K562 (cell line): ENCODE measurements at regions not wholly inside any gene's neighbourhood (a gene's known extent, or its start where the extent isn't known, plus 50 kb on each side); places are given as distances from the start of the nearest gene placed in this dataset.

Experiments
- ATAC-seq: fragments of 200-7000 bp; cut with Tn5 transposase; 3 replicates; pipeline ENCODE4 v1.9.1; 2020; ENCODE audit warnings: moderate library complexity
- BruUV-seq: library from RNA; stranded (reverse); fragments of 400-500 nt; replicated peaks from 2 replicates; lab custom pipeline; 2021; lab: Mats Ljungman, UMichigan
- CTCF ChIA-PET: fragments of 300-600 bp; formaldehyde crosslinking; extraction: SDS; loops from one replicate; lab custom pipeline; 2021; ENCODE audit warnings: low intra/inter-chr PET ratio; lab: Yijun Ruan, JAX
- POLR2A ChIA-PET: fragments of 300-600, 350-650 bp; sonication (Branson Sonifier 250); formaldehyde crosslinking; extraction: SDS; loops from one replicate; lab custom pipeline; 2021; ENCODE audit warnings: antibody characterized with exemption, inconsistent platforms; lab: Yijun Ruan, JAX
- DNase-seq, 4 experiments: peaks; one replicate each; pipeline versions ENCODE4 v3.0.0 to v3.0.0-alpha.2; 2011 to 2018; ENCODE audit warnings: low spot score in 3 of 4, mixed read lengths in 3 of 4; ENCODE audit errors: extremely low read depth in 1 of 4
- FAIRE-seq: peaks from 2 replicates; lab custom pipeline; 2011; peaks lifted over from hg19 to GRCh38; lab: Jason Lieb, UNC
- H2AFZ ChIP-seq: 2 replicates; pipeline ENCODE4 v1.6.0; 2011; ENCODE audit warnings: low read depth, low read length, control low read depth, inconsistent platforms
- H3K27ac ChIP-seq: fragments of 200-600 bp; 3 replicates; pipeline ENCODE4 v1.8.0; 2011; ENCODE audit warnings: low read depth, mild to moderate bottlenecking, control low read depth, inconsistent platforms, low read length, moderate library complexity, mixed read lengths; ENCODE audit errors: extremely low read depth
- H3K27me3 ChIP-seq, 2 experiments: fragments of 300-600 bp in 1 of 2; 2 replicates in 1 of 2; 3 replicates in 1 of 2; pipeline versions ENCODE4 v1.6.0 to v1.8.0; 2011; ENCODE audit warnings: inconsistent platforms in 2 of 2, low read length in 2 of 2, mild to moderate bottlenecking in 1 of 2, mixed read lengths in 1 of 2, moderate library complexity in 1 of 2; ENCODE audit not compliant: control insufficient read depth in 2 of 2, insufficient read depth in 2 of 2
- H3K36me3 ChIP-seq: fragments of 300-600 bp; 3 replicates; pipeline ENCODE4 v1.8.0; 2011; ENCODE audit warnings: mild to moderate bottlenecking, low read length, inconsistent platforms; ENCODE audit not compliant: control insufficient read depth, insufficient read depth
- H3K4me1 ChIP-seq, 2 experiments: fragments of 200-600 bp in 1 of 2; replicated peaks in 1 of 2; 2 replicates in 1 of 2; 3 replicates in 1 of 2; pipeline versions ENCODE4 v1.5.1 to v1.8.0; 2011; ENCODE audit warnings: inconsistent platforms in 2 of 2, low read length in 2 of 2, mild to moderate bottlenecking in 1 of 2, mixed read lengths in 1 of 2, moderate library complexity in 1 of 2; ENCODE audit not compliant: control insufficient read depth in 2 of 2, insufficient read depth in 2 of 2
- H3K4me2 ChIP-seq: 2 replicates; pipeline ENCODE4 v1.6.1; 2011; ENCODE audit warnings: low read length, control low read depth, inconsistent platforms, mixed read lengths; ENCODE audit not compliant: insufficient read depth
- H3K4me3 ChIP-seq: fragments of 200-600 bp; sonication (generic), shearing (Covaris generic); 2 replicates; pipeline ENCODE4 v1.5.1; 2016; ENCODE audit warnings: control low read depth, inconsistent platforms
- H3K79me2 ChIP-seq: fragments of 200-600 bp; 3 replicates; pipeline ENCODE4 v1.8.0; 2011; ENCODE audit warnings: low read length, inconsistent platforms; ENCODE audit not compliant: control insufficient read depth, insufficient read depth
- H3K9ac ChIP-seq, 2 experiments: 2 replicates each; pipeline versions ENCODE4 v1.6.0 to v1.6.1; 2011; ENCODE audit warnings: low read depth in 2 of 2, low read length in 2 of 2, control low read depth in 1 of 2, inconsistent platforms in 1 of 2, mild to moderate bottlenecking in 1 of 2, mixed read lengths in 1 of 2; ENCODE audit not compliant: insufficient read depth in 1 of 2
- H3K9me1 ChIP-seq: one replicate; pipeline ENCODE4 v1.6.0; 2011; ENCODE audit warnings: inconsistent platforms, mild to moderate bottlenecking, low read length, moderate library complexity; ENCODE audit not compliant: control insufficient read depth, insufficient read depth
- H3K9me3 ChIP-seq: replicated peaks from 2 replicates; pipeline ENCODE4 v1.5.1; 2011; ENCODE audit warnings: low read depth, low read length, inconsistent platforms; ENCODE audit not compliant: control insufficient read depth, insufficient read depth
- H4K20me1 ChIP-seq: replicated peaks from 2 replicates; pipeline ENCODE4 v1.6.1; 2011; ENCODE audit warnings: low read length, inconsistent platforms, mixed read lengths; ENCODE audit not compliant: control insufficient read depth, insufficient read depth
- ETS2 ChIP-seq: IDR thresholded peaks from 2 replicates; pipeline ENCODE4 v1.6.1; 2016; ENCODE audit warnings: borderline replicate concordance, missing genetic modification characterization, mild to moderate bottlenecking, moderate library complexity, missing compliant biosample characterization; ENCODE audit not compliant: poor library complexity, severe bottlenecking
- MAFF ChIP-seq: IDR thresholded peaks from 2 replicates; pipeline ENCODE4 v1.6.1; 2012; ENCODE audit warnings: low read length, improper control_type of control experiment
- PREB ChIP-seq: sonication (generic); formaldehyde crosslinking; IDR thresholded peaks from 2 replicates; pipeline ENCODE4 v1.8.1; 2023; ENCODE audit warnings: mild to moderate bottlenecking, missing genetic modification reagents
- PYGO2 ChIP-seq: fragments of 450-650 bp; IDR thresholded peaks from 2 replicates; pipeline ENCODE4 v1.6.1; 2016; ENCODE audit warnings: mild to moderate bottlenecking, missing genetic modification characterization, moderate library complexity, missing compliant biosample characterization
- RBM17 ChIP-seq: fragments of 200-400 bp; formaldehyde crosslinking; IDR thresholded peaks from 2 replicates; pipeline ENCODE4 v1.6.1; 2017; ENCODE audit warnings: low read depth, mild to moderate bottlenecking, low read length, borderline replicate concordance
- RFX1 ChIP-seq: fragments of 450-650 bp; IDR thresholded peaks from 2 replicates; pipeline ENCODE4 v1.6.1; 2016; ENCODE audit warnings: mild to moderate bottlenecking, moderate library complexity
- ZNF253 ChIP-seq: fragments of 250-450 bp; sonication (Bioruptor Pico); conservative IDR thresholded peaks from 2 replicates; pipeline ENCODE4 v1.6.1; 2021; ENCODE audit warnings: mild to moderate bottlenecking
- ZNF274 ChIP-seq: IDR thresholded peaks from 2 replicates; pipeline ENCODE4 v1.6.1; 2011; ENCODE audit warnings: low read depth, mild to moderate bottlenecking, low read length, moderate library complexity, borderline replicate concordance
- WGBS: fragments of 100-300 bp; shearing (Covaris generic); methylation state at CpG from one replicate; pipeline ENCODE4 v1.1.6; 2016; ENCODE audit warnings: low coverage, mixed read lengths; ENCODE audit not compliant: insufficient coverage; ENCODE audit errors: missing lambda C conversion rate; 5-methylcytosine and 5-hydroxymethylcytosine counted together
- in situ Hi-C: fragments of 300-500 bp; cut with MboI; formaldehyde crosslinking; loops from 4 replicates; pipeline ENCODE4 v1.15.0; 2018; ENCODE audit warnings: inconsistent platforms, mixed read lengths
- intact Hi-C: fragments of 100-400 bp; cut with micrococcal nuclease; formaldehyde crosslinking; loops from 2 replicates; pipeline ENCODE4 v1.14.2; 2022
- TF ChIP-seq, protein P1 (sequence below): sonication (generic); formaldehyde crosslinking; IDR thresholded peaks from 2 replicates; pipeline ENCODE4 v1.8.1; 2023; ENCODE audit warnings: mild to moderate bottlenecking, missing genetic modification reagents

GRCh38 chr4:96293806-96294205 lies 453.9 kb downstream of the PDHA2 start:
- intact Hi-C loops: no loop called here

DNA sequence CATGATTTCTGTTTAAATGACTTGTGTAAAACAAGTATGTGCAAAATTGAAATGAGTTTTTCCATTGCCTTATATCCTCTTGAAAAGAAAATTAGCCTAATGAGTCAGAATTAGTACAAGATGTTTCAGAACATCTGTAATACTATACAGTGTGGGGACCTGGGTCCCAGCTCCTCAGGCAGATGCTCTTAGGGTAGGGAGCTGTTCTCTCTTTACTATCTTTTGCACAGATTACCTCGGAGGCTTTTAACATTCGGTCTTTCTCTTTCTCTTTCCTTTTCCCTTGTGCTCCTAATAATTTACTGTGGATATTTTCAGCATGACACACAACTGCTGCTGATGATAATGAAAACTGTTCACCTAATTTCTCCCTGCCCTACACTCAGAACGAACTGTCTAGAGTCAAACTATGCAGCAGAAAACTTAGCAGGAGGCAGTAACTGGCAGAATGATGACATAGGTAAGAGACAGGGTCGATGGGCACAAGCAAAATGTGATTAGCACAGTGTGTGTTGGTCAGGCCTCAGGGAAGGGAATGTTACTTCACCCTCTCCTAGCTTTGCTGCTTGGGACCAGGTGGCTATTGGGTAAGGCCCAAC lies 455.3 kb downstream of the PDHA2 start:
- H3K9me3 ChIP-seq: no peaks in the 10 kb centered on the region
- no peak for ATAC-seq
- no peak for DNase-seq
- TF ChIP-seq ETS2 (tag) (no peak), ZNF253 (CRISPR knock-in tag) (no peak), PYGO2 (tag) (no peak), PREB (CRISPR knock-in tag) (no peak)
- TF ChIP-seq, protein P1, sequence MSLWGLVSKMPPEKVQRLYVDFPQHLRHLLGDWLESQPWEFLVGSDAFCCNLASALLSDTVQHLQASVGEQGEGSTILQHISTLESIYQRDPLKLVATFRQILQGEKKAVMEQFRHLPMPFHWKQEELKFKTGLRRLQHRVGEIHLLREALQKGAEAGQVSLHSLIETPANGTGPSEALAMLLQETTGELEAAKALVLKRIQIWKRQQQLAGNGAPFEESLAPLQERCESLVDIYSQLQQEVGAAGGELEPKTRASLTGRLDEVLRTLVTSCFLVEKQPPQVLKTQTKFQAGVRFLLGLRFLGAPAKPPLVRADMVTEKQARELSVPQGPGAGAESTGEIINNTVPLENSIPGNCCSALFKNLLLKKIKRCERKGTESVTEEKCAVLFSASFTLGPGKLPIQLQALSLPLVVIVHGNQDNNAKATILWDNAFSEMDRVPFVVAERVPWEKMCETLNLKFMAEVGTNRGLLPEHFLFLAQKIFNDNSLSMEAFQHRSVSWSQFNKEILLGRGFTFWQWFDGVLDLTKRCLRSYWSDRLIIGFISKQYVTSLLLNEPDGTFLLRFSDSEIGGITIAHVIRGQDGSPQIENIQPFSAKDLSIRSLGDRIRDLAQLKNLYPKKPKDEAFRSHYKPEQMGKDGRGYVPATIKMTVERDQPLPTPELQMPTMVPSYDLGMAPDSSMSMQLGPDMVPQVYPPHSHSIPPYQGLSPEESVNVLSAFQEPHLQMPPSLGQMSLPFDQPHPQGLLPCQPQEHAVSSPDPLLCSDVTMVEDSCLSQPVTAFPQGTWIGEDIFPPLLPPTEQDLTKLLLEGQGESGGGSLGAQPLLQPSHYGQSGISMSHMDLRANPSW: no peak
- H3K4me2 ChIP-seq: no peak overlapping the region
- no peak overlapping the region for H2AFZ ChIP-seq
- H3K79me2 ChIP-seq: no peaks in the 10 kb centered on the region
- ChIA-PET CTCF (no interaction called here), POLR2A (no interaction called here)
- H3K36me3 ChIP-seq: no peaks in the 10 kb centered on the region
- intact Hi-C loops (no loop called here), in situ Hi-C loops (no loop called here)
- no TSS peak for BruUV-seq
- no peak overlapping the region for H3K27ac ChIP-seq
- WGBS: 0% methylated on average over 4 of the region's 4 CpGs
- no peaks in the 10 kb centered on the region for H3K27me3 ChIP-seq
- no peak for FAIRE-seq
- no peaks in the 10 kb centered on the region for H4K20me1 ChIP-seq
- H3K4me3 ChIP-seq: no peak overlapping the region
- no peak overlapping the region for H3K9ac ChIP-seq
- H3K4me1 ChIP-seq: no peaks in the 10 kb centered on the region
- H3K9me1 ChIP-seq: no peaks in the 10 kb centered on the region

More at GRCh38 chr4:96293806-96294205, 453.9 kb downstream of the PDHA2 start:
- Histone ChIP-seq H3K9me3 (no peaks in the 10 kb centered on the region), H3K4me2 (no peak overlapping the region), H3K36me3 (no peaks in the 10 kb centered on the region), H3K9ac (no peak overlapping the region), H3K4me3 (no peak overlapping the region), H4K20me1 (no peaks in the 10 kb centered on the region), H3K27me3 (no peaks in the 10 kb centered on the region), H3K4me1 (no peaks in the 10 kb centered on the region), H2AFZ (no peak overlapping the region), H3K9me1 (no peaks in the 10 kb centered on the region), H3K27ac (no peak overlapping the region), H3K79me2 (no peaks in the 10 kb centered on the region)
- POLR2A ChIA-PET: no interaction called here
- in situ Hi-C loops: no loop called here
- WGBS: 15% methylated on average over 5 of the region's 5 CpGs
- CTCF ChIA-PET: no interaction called here
- no TSS peak for BruUV-seq
- TF ChIP-seq ZNF274 (no peak), MAFF (peak; percentile 2; the same call in 1 of the 2 replicates), RBM17 (no peak), RFX1 (no peak)
- peak in 1 of 4 experiments; percentile 1 for DNase-seq
- no peak for ATAC-seq
- peak; percentile 37 for FAIRE-seq
